ENCODE measurements at regions not wholly inside any gene's neighbourhood (a gene's known extent, or its start where the extent isn't known, plus 50 kb on each side); places are given as distances from the start of the nearest gene placed in this dataset.

- DNase-seq (ENCODE audit: low read depth, low spot score), result no peak
Observed at GRCh38 chr13:40114305-40114896, 458.9 kb downstream of the COG6 start.

GRCh38 chr13:40115426-40115825, 460.0 kb downstream of the COG6 start:
- DNase-seq (ENCODE audit: low read depth, low spot score), result no peak

GRCh38 chr13:40116008-40116407, 460.5 kb downstream of the COG6 start:
- peak; percentile 37 for DNase-seq (ENCODE audit: low read depth, low spot score)

- DNase-seq (ENCODE audit: low read depth, low spot score), result no peak
Observed at GRCh38 chr13:40118337-40118736, 462.9 kb downstream of the COG6 start.

- no peak for DNase-seq (ENCODE audit: low read depth, low spot score)
Observed at GRCh38 chr13:40119852-40120251, 464.4 kb downstream of the COG6 start.

- DNase-seq (ENCODE audit: low read depth, low spot score), result no peak
Observed at GRCh38 chr13:40120288-40120687, 464.8 kb downstream of the COG6 start.

GRCh38 chr13:40120781-40121180, 465.3 kb downstream of the COG6 start:
- no peak for DNase-seq (ENCODE audit: low read depth, low spot score)

- no peak for DNase-seq (ENCODE audit: low read depth, low spot score)
Observed at GRCh38 chr13:40121722-40122121, 466.3 kb downstream of the COG6 start.

- DNase-seq (ENCODE audit: low read depth, low spot score), result no peak
Observed at GRCh38 chr13:40123962-40124632, 468.6 kb downstream of the COG6 start.

- no peak for DNase-seq (ENCODE audit: low read depth, low spot score)
Observed at GRCh38 chr13:40124633-40125015, 469.2 kb downstream of the COG6 start.

- no peak for DNase-seq (ENCODE audit: low read depth, low spot score)
Observed at GRCh38 chr13:40125336-40125735, 469.9 kb downstream of the COG6 start.

GRCh38 chr13:40126306-40127085, 471.0 kb downstream of the COG6 start:
- no peak for DNase-seq (ENCODE audit: low read depth, low spot score)

GRCh38 chr13:40127476-40127875, 472.0 kb downstream of the COG6 start:
- DNase-seq (ENCODE audit: low read depth, low spot score), result no peak

- DNase-seq (ENCODE audit: low read depth, low spot score), result no peak
Observed at GRCh38 chr13:40127925-40128324, 472.5 kb downstream of the COG6 start.

- DNase-seq (ENCODE audit: low read depth, low spot score), result no peak
Observed at GRCh38 chr13:40129467-40129866, 474.0 kb downstream of the COG6 start.

GRCh38 chr13:40130871-40131636, 475.6 kb downstream of the COG6 start:
- no peak for DNase-seq (ENCODE audit: low read depth, low spot score)

GRCh38 chr13:40132249-40132648, 476.8 kb downstream of the COG6 start:
- no peak for DNase-seq (ENCODE audit: low read depth, low spot score)

GRCh38 chr13:40136896-40137295, 481.4 kb downstream of the COG6 start:
- no peak for DNase-seq (ENCODE audit: low read depth, low spot score)

GRCh38 chr13:40137400-40137799, 481.9 kb downstream of the COG6 start:
- no peak for DNase-seq (ENCODE audit: low read depth, low spot score)

GRCh38 chr13:40139896-40140520, 484.5 kb downstream of the COG6 start:
- no peak for DNase-seq (ENCODE audit: low read depth, low spot score)

GRCh38 chr13:40141859-40142555, 486.5 kb downstream of the COG6 start:
- DNase-seq (ENCODE audit: low read depth, low spot score), result no peak
